HepG2 (cell line): ENCODE measurements at regions not wholly inside any gene's neighbourhood (a gene's known extent, or its start where the extent isn't known, plus 50 kb on each side); places are given as distances from the start of the nearest gene placed in this dataset.

Experiments
- KLF16 ChIP-seq, 2 experiments: sonication (generic) in 1 of 2; formaldehyde crosslinking in 1 of 2; IDR thresholded peaks; 2 replicates each; pipeline versions ENCODE4 v1.6.1 to v1.8.0; 2016 to 2023; ENCODE audit warnings: missing genetic modification reagents in 2 of 2, missing compliant biosample characterization in 1 of 2
- MTA3 ChIP-seq: sonication (generic); formaldehyde crosslinking; IDR thresholded peaks from 2 replicates; pipeline ENCODE4 v1.4.0; 2020; ENCODE audit warnings: missing genetic modification reagents
- NFRKB ChIP-seq: fragments of 450-650 bp; IDR thresholded peaks from 2 replicates; pipeline ENCODE4 v1.6.1; 2017
- PAWR ChIP-seq: sonication (generic); formaldehyde crosslinking; IDR thresholded peaks from 2 replicates; pipeline ENCODE4 v1.4.0; 2020; ENCODE audit warnings: missing genetic modification reagents, mild to moderate bottlenecking, borderline replicate concordance
- SKI ChIP-seq: fragments of 450-650 bp; IDR thresholded peaks from one replicate; pipeline ENCODE4 v1.6.1; 2018; ENCODE audit warnings: mild to moderate bottlenecking; ENCODE audit not compliant: partially characterized antibody
- ZBTB40 ChIP-seq, 2 experiments: fragments of 450-650 bp in 1 of 2; sonication (generic) in 1 of 2; formaldehyde crosslinking in 1 of 2; IDR thresholded peaks; 2 replicates each; pipeline versions ENCODE4 v1.6.1 to v1.8.0; 2016 to 2022; ENCODE audit warnings: antibody characterized with exemption in 1 of 2, mild to moderate bottlenecking in 1 of 2, missing genetic modification reagents in 1 of 2
- ZC3H4 ChIP-seq: sonication (generic); formaldehyde crosslinking; IDR thresholded peaks from 2 replicates; pipeline ENCODE4 v1.4.0; 2020; ENCODE audit warnings: missing genetic modification reagents, borderline replicate concordance
- ZNF10 ChIP-seq: sonication (generic); formaldehyde crosslinking; IDR thresholded peaks from 2 replicates; pipeline ENCODE4 v1.4.0; 2020; ENCODE audit warnings: mild to moderate bottlenecking, low read depth, missing genetic modification reagents, borderline replicate concordance
- ZNF225 ChIP-seq: sonication (generic); formaldehyde crosslinking; IDR thresholded peaks from 2 replicates; pipeline ENCODE4 v1.4.0; 2020; ENCODE audit warnings: mild to moderate bottlenecking, missing genetic modification reagents
- ZNF281 ChIP-seq: sonication (generic); formaldehyde crosslinking; IDR thresholded peaks from 2 replicates; pipeline ENCODE4 v1.4.0; 2020; ENCODE audit warnings: missing genetic modification reagents, borderline replicate concordance
- ZNF460 ChIP-seq: sonication (generic); formaldehyde crosslinking; IDR thresholded peaks from 2 replicates; pipeline ENCODE4 v1.5.1; 2020; ENCODE audit warnings: missing genetic modification reagents, mild to moderate bottlenecking, borderline replicate concordance
- ZNF549 ChIP-seq: sonication (generic); formaldehyde crosslinking; IDR thresholded peaks from 2 replicates; pipeline ENCODE4 v1.5.0; 2020; ENCODE audit warnings: missing genetic modification reagents
- TF ChIP-seq, protein P1 (sequence below): sonication (generic); formaldehyde crosslinking; IDR thresholded peaks from 2 replicates; pipeline ENCODE4 v1.8.0; 2022; ENCODE audit warnings: mild to moderate bottlenecking, missing genetic modification reagents, borderline replicate concordance
- TF ChIP-seq, protein P2 (sequence below): sonication (generic); formaldehyde crosslinking; IDR thresholded peaks from 2 replicates; pipeline ENCODE4 v1.5.1; 2020; ENCODE audit warnings: mild to moderate bottlenecking, missing genetic modification reagents, moderate library complexity

- TF ChIP-seq KLF16 (CRISPR knock-in tag; IDR thresholded peaks at IDR 0.05): no peak
- no peak for TF ChIP-seq ZC3H4 (CRISPR knock-in tag)
- TF ChIP-seq, protein P1, sequence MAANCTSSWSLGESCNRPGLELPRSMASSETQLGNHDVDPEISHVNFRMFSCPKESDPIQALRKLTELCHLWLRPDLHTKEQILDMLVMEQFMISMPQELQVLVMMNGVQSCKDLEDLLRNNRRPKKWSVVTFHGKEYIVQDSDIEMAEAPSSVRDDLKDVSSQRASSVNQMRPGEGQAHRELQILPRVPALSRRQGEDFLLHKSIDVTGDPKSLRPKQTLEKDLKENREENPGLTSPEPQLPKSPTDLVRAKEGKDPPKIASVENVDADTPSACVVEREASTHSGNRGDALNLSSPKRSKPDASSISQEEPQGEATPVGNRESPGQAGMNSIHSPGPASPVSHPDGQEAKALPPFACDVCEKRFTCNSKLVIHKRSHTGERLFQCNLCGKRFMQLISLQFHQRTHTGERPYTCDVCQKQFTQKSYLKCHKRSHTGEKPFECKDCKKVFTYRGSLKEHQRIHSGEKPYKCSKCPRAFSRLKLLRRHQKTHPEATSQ (CRISPR knock-in tag): no peak
- no peak for TF ChIP-seq SKI
- TF ChIP-seq ZNF281 (CRISPR knock-in tag): no peak
- no peak for TF ChIP-seq ZNF10 (CRISPR knock-in tag)
- no peak for TF ChIP-seq MTA3 (CRISPR knock-in tag)
- no peak for TF ChIP-seq ZNF225 (CRISPR knock-in tag)
- TF ChIP-seq ZNF460 (CRISPR knock-in tag): no peak
- TF ChIP-seq, protein P2, sequence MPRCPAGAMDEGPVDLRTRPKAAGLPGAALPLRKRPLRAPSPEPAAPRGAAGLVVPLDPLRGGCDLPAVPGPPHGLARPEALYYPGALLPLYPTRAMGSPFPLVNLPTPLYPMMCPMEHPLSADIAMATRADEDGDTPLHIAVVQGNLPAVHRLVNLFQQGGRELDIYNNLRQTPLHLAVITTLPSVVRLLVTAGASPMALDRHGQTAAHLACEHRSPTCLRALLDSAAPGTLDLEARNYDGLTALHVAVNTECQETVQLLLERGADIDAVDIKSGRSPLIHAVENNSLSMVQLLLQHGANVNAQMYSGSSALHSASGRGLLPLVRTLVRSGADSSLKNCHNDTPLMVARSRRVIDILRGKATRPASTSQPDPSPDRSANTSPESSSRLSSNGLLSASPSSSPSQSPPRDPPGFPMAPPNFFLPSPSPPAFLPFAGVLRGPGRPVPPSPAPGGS (CRISPR knock-in tag): no peak
- TF ChIP-seq ZBTB40 (IDR thresholded peaks at IDR 0.05): no peak
- no peak for TF ChIP-seq ZBTB40 (CRISPR knock-in tag; IDR thresholded peaks at IDR 0.05)
- no peak for TF ChIP-seq ZNF549 (CRISPR knock-in tag)
- no peak for TF ChIP-seq PAWR (CRISPR knock-in tag)
- TF ChIP-seq NFRKB: no peak
Measured at GRCh38 chr1:58941471-58942289, 157.8 kb upstream of the JUN start (continued).
